Esophagus squamous epithelium (tissue), 5 donors: ENCODE measurements at regions not wholly inside any gene's neighbourhood (a gene's known extent, or its start where the extent isn't known, plus 50 kb on each side); places are given as distances from the start of the nearest gene placed in this dataset.

Source experiments
- DNase-seq: peaks from one replicate; lab custom pipeline; 2025; lab: John Stamatoyannopoulos, UW
- H3K27ac ChIP-seq, 4 donors: fragments of 200-600 bp; sonication (generic); one replicate each; pipeline ENCODE4 v1.5.1; 2016 to 2019; ENCODE audit warnings: mild to moderate bottlenecking in 1 of 4
- H3K27me3 ChIP-seq, 4 donors: fragments of 200-600 bp; sonication (generic); 1 replicate in 3 of 4; 2 replicates in 1 of 4; pipeline versions ENCODE4 v1.5.1 to v1.6.0; 2017 to 2021; ENCODE audit warnings: antibody characterized with exemption in 1 of 4
- H3K36me3 ChIP-seq, 3 donors: fragments of 200-600 bp; sonication (generic); one replicate each; pipeline ENCODE4 v1.5.1; 2016 to 2019
- H3K4me1 ChIP-seq, 3 donors: fragments of 200-600 bp; sonication (generic); one replicate each; pipeline ENCODE4 v1.5.1; 2017 to 2019
- H3K4me3 ChIP-seq, 4 donors: fragments of 200-600 bp; sonication (generic); 1 replicate in 3 of 4; 2 replicates in 1 of 4; pipeline ENCODE4 v1.5.1; 2016 to 2019; ENCODE audit warnings: mild to moderate bottlenecking in 2 of 4, moderate library complexity in 1 of 4
- H3K9me3 ChIP-seq, 3 donors: fragments of 200-600 bp; sonication (generic); one replicate each; pipeline ENCODE4 v1.5.1; 2016 to 2019
- CTCF ChIP-seq, 6 experiments: fragments of 450-650 bp in 4 of 6; fragments of 200-600 bp in 2 of 6; sonication (generic) in 2 of 6; IDR thresholded peaks; one replicate each; pipeline ENCODE4 v1.5.1; 2016 to 2019; ENCODE audit warnings: antibody characterized with exemption in 6 of 6, mild to moderate bottlenecking in 4 of 6, moderate library complexity in 4 of 6
- POLR2A ChIP-seq, 4 donors: fragments of 450-650 bp; IDR thresholded peaks; one replicate each; pipeline ENCODE4 v1.6.1; 2017; ENCODE audit warnings: antibody characterized with exemption in 4 of 4, mild to moderate bottlenecking in 4 of 4, moderate library complexity in 3 of 4
- WGBS, 2 donors: methylation state at CpG; one replicate each; pipeline ENCODE4 v1.1.5; 2018; 5-methylcytosine and 5-hydroxymethylcytosine counted together
- intact Hi-C: fragments of 100-400 bp; cut with DNase I; formaldehyde crosslinking; loops from one replicate; pipeline ENCODE4 v1.15.0; 2022
- small RNA-seq, 4 donors: library from RNA; depleted of rRNA; stranded (forward); fragments of <200 nt; gene quantifications; one replicate each; pipeline ENCODE3, GENCODE V24; 2016
- donor health status: DM: yes; HTN: yes; CAD: no.

GRCh38 chr2:143822736-143823135 lies 693.5 kb downstream of the ARHGAP15 start:
- Histone ChIP-seq H3K36me3 (no peaks in the 10 kb centered on the region), H3K27ac (no peak overlapping the region), H3K4me1 (no peaks in the 10 kb centered on the region), H3K4me3 (no peak overlapping the region), H3K27me3 (no peaks in the 10 kb centered on the region), H3K9me3 (no peaks in the 10 kb centered on the region)
- TF ChIP-seq POLR2A (IDR thresholded peaks at IDR 0.05): no peak
- TF ChIP-seq CTCF (IDR thresholded peaks at IDR 0.05): no peak
- no peak for DNase-seq
- 90 to 99% methylated on average over 8 of the region's 8 CpGs for WGBS, 2 donors
- intact Hi-C loops: no loop called here

GRCh38 chr2:143819764-143820163 lies 690.5 kb downstream of the ARHGAP15 start:
- 89 to 90% methylated on average over 7 of the region's 7 CpGs for WGBS, 2 donors
- no peaks in the 10 kb centered on the region for H3K9me3 ChIP-seq
- no peaks in the 10 kb centered on the region for H3K27me3 ChIP-seq
- H3K36me3 ChIP-seq: no peaks in the 10 kb centered on the region
- TF ChIP-seq CTCF (IDR thresholded peaks at IDR 0.05) (no peak), POLR2A (IDR thresholded peaks at IDR 0.05) (no peak)
- H3K4me1 ChIP-seq: no peaks in the 10 kb centered on the region
- DNase-seq: no peak
- no peak overlapping the region for H3K4me3 ChIP-seq
- intact Hi-C loops: no loop called here
- peak overlapping the region in 1 of 4 donors; percentile 19 for H3K27ac ChIP-seq

- no peak overlapping the region for H3K4me3 ChIP-seq
- H3K36me3 ChIP-seq: no peaks in the 10 kb centered on the region
- intact Hi-C loops: no loop called here
- TF ChIP-seq CTCF (IDR thresholded peaks at IDR 0.05) (no peak), POLR2A (IDR thresholded peaks at IDR 0.05) (no peak)
- no peaks in the 10 kb centered on the region for H3K4me1 ChIP-seq
- no peaks in the 10 kb centered on the region for H3K9me3 ChIP-seq
- H3K27me3 ChIP-seq: no peaks in the 10 kb centered on the region
- no peak for DNase-seq
- H3K27ac ChIP-seq: peak overlapping the region in 1 of 4 donors; percentile 19
- 0 to 14% methylated on average over 1 of the region's 1 CpG for WGBS, 2 donors
These were observed 690.0 kb downstream of the ARHGAP15 start for GRCh38 chr2:143819190-143819735.

Small RNA genes in the stretch of these regions (small RNA-seq; reads per million reads assigned to genes)
- 0 reads per million in 4 donors for gene RF00019
